ENCODE measurements at regions not wholly inside any gene's neighbourhood (a gene's known extent, or its start where the extent isn't known, plus 50 kb on each side); places are given as distances from the start of the nearest gene placed in this dataset.

DNA sequence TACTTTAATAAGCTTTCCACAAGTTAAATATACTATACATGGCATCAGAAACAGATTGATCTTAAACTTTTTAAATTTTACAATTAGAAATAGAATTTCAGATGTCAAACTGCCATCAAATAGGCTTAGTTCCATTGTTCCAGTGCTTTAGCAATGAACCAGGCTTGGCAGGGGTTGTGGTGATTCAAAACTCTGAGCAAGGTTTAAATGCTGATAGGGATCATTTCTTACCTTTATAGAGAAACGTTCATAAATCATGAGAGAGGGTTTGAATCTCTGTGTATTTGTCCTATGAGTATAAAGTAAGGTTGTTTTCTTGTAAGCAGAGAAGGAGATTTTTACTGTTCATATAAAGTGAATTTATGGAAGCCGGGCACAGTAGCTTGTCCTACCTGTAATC lies 794.5 kb upstream of the TBX3 start:
- Histone ChIP-seq H3K36me3 (ENCODE audit: insufficient read depth, low read length) (no peaks in the 10 kb centered on the region), H3K9me2 (replicated peaks; ENCODE audit: low read depth, low read length) (no peaks in the 10 kb centered on the region), H3K79me2 (ENCODE audit: insufficient read depth, low read length) (no peaks in the 10 kb centered on the region), H3K9ac (ENCODE audit: low read depth, low read length, poor library complexity, severe bottlenecking) (no peak overlapping the region), H3K9me3 (ENCODE audit: insufficient read depth, low read depth, low read length) (no peaks in the 10 kb centered on the region; the same call in 1 of the 2 replicates), H3K4me2 (ENCODE audit: low read depth, low read length, poor library complexity, severe bottlenecking) (no peak overlapping the region), H3F3A (ENCODE audit: low read depth) (no peaks in the 10 kb centered on the region), H3K4me3 (ENCODE audit: low read length, poor library complexity, severe bottlenecking) (no peak overlapping the region), H4K20me1 (ENCODE audit: insufficient read depth, low read length, poor library complexity, severe bottlenecking) (no peaks in the 10 kb centered on the region), H3K4me1 (ENCODE audit: insufficient read depth, low read length, poor library complexity, severe bottlenecking) (no peaks in the 10 kb centered on the region), H3K27me3 (ENCODE audit: insufficient read depth, low read length, poor library complexity, severe bottlenecking) (no peaks in the 10 kb centered on the region), H2AFZ (ENCODE audit: low read length) (no peak overlapping the region)
- TF ChIP-seq, protein P1, sequence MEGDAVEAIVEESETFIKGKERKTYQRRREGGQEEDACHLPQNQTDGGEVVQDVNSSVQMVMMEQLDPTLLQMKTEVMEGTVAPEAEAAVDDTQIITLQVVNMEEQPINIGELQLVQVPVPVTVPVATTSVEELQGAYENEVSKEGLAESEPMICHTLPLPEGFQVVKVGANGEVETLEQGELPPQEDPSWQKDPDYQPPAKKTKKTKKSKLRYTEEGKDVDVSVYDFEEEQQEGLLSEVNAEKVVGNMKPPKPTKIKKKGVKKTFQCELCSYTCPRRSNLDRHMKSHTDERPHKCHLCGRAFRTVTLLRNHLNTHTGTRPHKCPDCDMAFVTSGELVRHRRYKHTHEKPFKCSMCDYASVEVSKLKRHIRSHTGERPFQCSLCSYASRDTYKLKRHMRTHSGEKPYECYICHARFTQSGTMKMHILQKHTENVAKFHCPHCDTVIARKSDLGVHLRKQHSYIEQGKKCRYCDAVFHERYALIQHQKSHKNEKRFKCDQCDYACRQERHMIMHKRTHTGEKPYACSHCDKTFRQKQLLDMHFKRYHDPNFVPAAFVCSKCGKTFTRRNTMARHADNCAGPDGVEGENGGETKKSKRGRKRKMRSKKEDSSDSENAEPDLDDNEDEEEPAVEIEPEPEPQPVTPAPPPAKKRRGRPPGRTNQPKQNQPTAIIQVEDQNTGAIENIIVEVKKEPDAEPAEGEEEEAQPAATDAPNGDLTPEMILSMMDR (conservative IDR thresholded peaks at IDR 0.05; ENCODE audit: low read length), result no peak
- no peak for TF ChIP-seq EZH2phosphoT487 (IDR thresholded peaks at IDR 0.05; ENCODE audit: borderline replicate concordance)

- H3K9me2 ChIP-seq (replicated peaks; ENCODE audit: low read depth, low read length), result no peaks in the 10 kb centered on the region
- H3K36me3 ChIP-seq (ENCODE audit: insufficient read depth, low read length), result no peaks in the 10 kb centered on the region
- no peak overlapping the region for H2AFZ ChIP-seq (ENCODE audit: low read length)
- no peak overlapping the region for H3K4me2 ChIP-seq (ENCODE audit: low read depth, low read length, poor library complexity, severe bottlenecking)
- no peak overlapping the region for H3K4me3 ChIP-seq (ENCODE audit: low read length, poor library complexity, severe bottlenecking)
- H3K9me3 ChIP-seq (ENCODE audit: insufficient read depth, low read depth, low read length), result no peaks in the 10 kb centered on the region; the same call in 1 of the 2 replicates
- H3K79me2 ChIP-seq (ENCODE audit: insufficient read depth, low read length), result no peaks in the 10 kb centered on the region
- no peaks in the 10 kb centered on the region for H3K27me3 ChIP-seq (ENCODE audit: insufficient read depth, low read length, poor library complexity, severe bottlenecking)
- no peak overlapping the region for H3K9ac ChIP-seq (ENCODE audit: low read depth, low read length, poor library complexity, severe bottlenecking)
- no peak for TF ChIP-seq EZH2phosphoT487 (IDR thresholded peaks at IDR 0.05; ENCODE audit: borderline replicate concordance)
- TF ChIP-seq, protein P1 (conservative IDR thresholded peaks at IDR 0.05; ENCODE audit: low read length), result no peak
- H3K4me1 ChIP-seq (ENCODE audit: insufficient read depth, low read length, poor library complexity, severe bottlenecking), result no peaks in the 10 kb centered on the region
- no peaks in the 10 kb centered on the region for H4K20me1 ChIP-seq (ENCODE audit: insufficient read depth, low read length, poor library complexity, severe bottlenecking)
- no peaks in the 10 kb centered on the region for H3F3A ChIP-seq (ENCODE audit: low read depth)
Measured at GRCh38 chr12:115474539-115475353, 790.8 kb upstream of the TBX3 start.

GRCh38 chr12:115473257-115473956 lies 789.4 kb upstream of the TBX3 start:
- Histone ChIP-seq H3F3A (ENCODE audit: low read depth) (no peaks in the 10 kb centered on the region), H2AFZ (ENCODE audit: low read length) (no peak overlapping the region), H3K9me3 (ENCODE audit: insufficient read depth, low read depth, low read length) (no peaks in the 10 kb centered on the region; the same call in 1 of the 2 replicates), H3K27me3 (ENCODE audit: insufficient read depth, low read length, poor library complexity, severe bottlenecking) (no peaks in the 10 kb centered on the region), H3K79me2 (ENCODE audit: insufficient read depth, low read length) (no peaks in the 10 kb centered on the region), H3K4me3 (ENCODE audit: low read length, poor library complexity, severe bottlenecking) (no peak overlapping the region), H3K9me2 (replicated peaks; ENCODE audit: low read depth, low read length) (no peaks in the 10 kb centered on the region), H3K9ac (ENCODE audit: low read depth, low read length, poor library complexity, severe bottlenecking) (no peak overlapping the region), H4K20me1 (ENCODE audit: insufficient read depth, low read length, poor library complexity, severe bottlenecking) (no peaks in the 10 kb centered on the region), H3K36me3 (ENCODE audit: insufficient read depth, low read length) (no peaks in the 10 kb centered on the region), H3K4me2 (ENCODE audit: low read depth, low read length, poor library complexity, severe bottlenecking) (no peak overlapping the region), H3K4me1 (ENCODE audit: insufficient read depth, low read length, poor library complexity, severe bottlenecking) (no peaks in the 10 kb centered on the region)
- no peak for TF ChIP-seq EZH2phosphoT487 (IDR thresholded peaks at IDR 0.05; ENCODE audit: borderline replicate concordance)
- TF ChIP-seq, protein P1 (conservative IDR thresholded peaks at IDR 0.05; ENCODE audit: low read length), result no peak

Measured in Loucy (cell line).